ENCODE measurements at regions not wholly inside any gene's neighbourhood (a gene's known extent, or its start where the extent isn't known, plus 50 kb on each side); places are given as distances from the start of the nearest gene placed in this dataset.
"Not testable (repeated sequence)": the region's sequence is repeated elsewhere in the genome, so short reads cannot be mapped to it uniquely, and the experiment has no call there.

DNA sequence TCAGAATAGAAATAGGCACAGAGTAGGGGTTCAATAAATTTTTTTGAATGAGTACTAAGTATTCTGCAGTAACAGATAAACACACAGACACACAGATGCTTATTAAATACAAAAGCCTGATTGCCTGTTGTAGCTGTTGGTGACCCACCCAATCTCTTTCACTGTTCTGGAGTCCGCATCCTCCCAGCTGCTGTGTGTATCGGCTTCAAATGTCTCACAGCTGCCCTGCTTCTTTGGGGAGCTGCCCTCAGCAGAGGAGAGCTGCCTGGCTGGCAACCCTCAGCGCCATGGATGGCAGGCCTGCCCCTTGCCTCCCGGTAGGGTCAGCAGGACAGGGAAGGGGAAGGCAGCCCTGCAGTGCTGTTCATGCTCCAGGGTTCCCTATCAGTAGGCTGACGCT, 50.5 kb upstream of the PRNP start:
- DNase-seq (ENCODE audit: insufficient read length, low spot score) (no peak), FAIRE-seq (no peak)
- TF ChIP-seq PAX5 (IDR thresholded peaks at IDR 0.05; ENCODE audit: insufficient read depth, low read length, severe bottlenecking) (no peak), SPI1 (IDR thresholded peaks at IDR 0.05; ENCODE audit: low read depth, low read length) (no peak), POU2F2 (IDR thresholded peaks at IDR 0.05; ENCODE audit: low read depth, low read length) (no peak), TAF1 (IDR thresholded peaks at IDR 0.05; ENCODE audit: low read depth, low read length) (no peak), POLR2A (IDR thresholded peaks at IDR 0.05; ENCODE audit: low read depth, low read length) (no peak), POLR2AphosphoS5 (IDR thresholded peaks at IDR 0.05; ENCODE audit: low read depth, low read length) (no peak)

DNA sequence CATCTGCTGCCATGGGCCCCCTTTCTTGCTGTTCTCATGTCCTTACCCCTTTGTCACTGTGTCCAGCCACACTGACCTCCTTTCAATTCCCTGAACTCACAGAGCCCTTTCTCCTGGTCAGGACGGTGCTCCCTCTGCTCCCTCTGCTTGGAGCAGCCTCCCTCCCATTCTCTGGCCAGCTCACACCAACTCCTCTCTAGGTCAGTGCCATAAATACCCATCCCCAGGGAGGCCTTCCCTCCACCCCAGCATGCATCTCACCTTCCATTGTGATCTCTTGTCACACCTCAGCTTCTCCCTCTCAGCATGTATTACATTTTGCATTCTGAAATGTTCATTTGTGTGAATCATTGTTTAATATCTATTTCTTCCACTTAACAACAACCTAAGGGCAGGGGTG, 50.9 kb upstream of the PRNP start:
- DNase-seq (ENCODE audit: insufficient read length, low spot score) (no peak), FAIRE-seq (no peak)
- no peak for TF ChIP-seq SPI1 (IDR thresholded peaks at IDR 0.05; ENCODE audit: low read depth, low read length)
- TF ChIP-seq POU2F2 (IDR thresholded peaks at IDR 0.05; ENCODE audit: low read depth, low read length), result no peak
- TF ChIP-seq POLR2AphosphoS5 (IDR thresholded peaks at IDR 0.05; ENCODE audit: low read depth, low read length), result no peak
- no peak for TF ChIP-seq TAF1 (IDR thresholded peaks at IDR 0.05; ENCODE audit: low read depth, low read length)
- no peak for TF ChIP-seq PAX5 (IDR thresholded peaks at IDR 0.05; ENCODE audit: insufficient read depth, low read length, severe bottlenecking)
- no peak for TF ChIP-seq POLR2A (IDR thresholded peaks at IDR 0.05; ENCODE audit: low read depth, low read length)

DNA sequence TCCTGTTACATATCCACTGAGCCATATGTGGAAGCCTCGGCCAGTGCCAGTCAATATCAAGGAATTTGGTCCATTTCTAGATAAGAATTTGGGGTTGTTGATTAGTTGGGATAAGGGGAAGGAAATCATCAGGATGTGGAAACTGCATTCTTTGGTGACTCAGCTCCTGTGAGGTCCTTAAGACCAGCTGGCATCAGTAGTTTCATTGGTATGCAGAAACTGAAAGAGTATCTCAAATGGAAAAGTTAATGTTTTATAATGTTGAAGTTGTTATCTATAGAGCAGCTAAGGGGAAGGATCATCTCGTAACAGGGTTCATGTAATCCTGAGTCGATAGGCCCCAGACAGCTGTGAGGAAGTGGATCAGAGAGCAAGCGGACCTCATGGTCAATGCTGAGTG, 52.5 kb upstream of the PRNP start:
- TF ChIP-seq POLR2AphosphoS5 (IDR thresholded peaks at IDR 0.05; ENCODE audit: low read depth, low read length) (no peak), PAX5 (IDR thresholded peaks at IDR 0.05; ENCODE audit: insufficient read depth, low read length, severe bottlenecking) (no peak), POU2F2 (IDR thresholded peaks at IDR 0.05; ENCODE audit: low read depth, low read length) (no peak), TAF1 (IDR thresholded peaks at IDR 0.05; ENCODE audit: low read depth, low read length) (no peak), SPI1 (IDR thresholded peaks at IDR 0.05; ENCODE audit: low read depth, low read length) (no peak), POLR2A (IDR thresholded peaks at IDR 0.05; ENCODE audit: low read depth, low read length) (no peak)
- DNase-seq (ENCODE audit: insufficient read length, low spot score) (no peak), FAIRE-seq (no peak)

DNA sequence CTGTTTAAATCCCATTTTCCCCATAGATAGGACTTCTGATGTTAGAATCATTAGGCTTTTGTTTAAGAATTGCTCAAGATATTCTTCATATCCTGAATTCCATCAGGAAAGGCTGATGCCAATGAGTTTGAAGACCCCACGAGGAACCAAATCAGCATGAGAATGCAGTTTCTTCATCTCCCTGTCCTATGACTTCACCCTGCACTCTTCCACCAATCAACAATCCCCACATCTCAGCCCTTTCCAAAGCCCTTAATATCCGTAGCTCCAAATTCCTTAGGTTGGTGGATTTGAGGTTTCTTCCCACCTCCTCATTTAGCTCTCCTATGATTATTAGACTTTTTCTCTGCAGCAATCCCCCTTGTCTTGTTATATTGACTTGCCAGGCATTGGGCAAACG, 52.9 kb upstream of the PRNP start:
- FAIRE-seq (no peak), DNase-seq (ENCODE audit: insufficient read length, low spot score) (no peak)
- no peak for TF ChIP-seq POU2F2 (IDR thresholded peaks at IDR 0.05; ENCODE audit: low read depth, low read length)
- TF ChIP-seq TAF1 (IDR thresholded peaks at IDR 0.05; ENCODE audit: low read depth, low read length), result no peak
- TF ChIP-seq POLR2A (IDR thresholded peaks at IDR 0.05; ENCODE audit: low read depth, low read length), result no peak
- TF ChIP-seq PAX5 (IDR thresholded peaks at IDR 0.05; ENCODE audit: insufficient read depth, low read length, severe bottlenecking), result no peak
- TF ChIP-seq SPI1 (IDR thresholded peaks at IDR 0.05; ENCODE audit: low read depth, low read length), result no peak
- TF ChIP-seq POLR2AphosphoS5 (IDR thresholded peaks at IDR 0.05; ENCODE audit: low read depth, low read length), result no peak

DNA sequence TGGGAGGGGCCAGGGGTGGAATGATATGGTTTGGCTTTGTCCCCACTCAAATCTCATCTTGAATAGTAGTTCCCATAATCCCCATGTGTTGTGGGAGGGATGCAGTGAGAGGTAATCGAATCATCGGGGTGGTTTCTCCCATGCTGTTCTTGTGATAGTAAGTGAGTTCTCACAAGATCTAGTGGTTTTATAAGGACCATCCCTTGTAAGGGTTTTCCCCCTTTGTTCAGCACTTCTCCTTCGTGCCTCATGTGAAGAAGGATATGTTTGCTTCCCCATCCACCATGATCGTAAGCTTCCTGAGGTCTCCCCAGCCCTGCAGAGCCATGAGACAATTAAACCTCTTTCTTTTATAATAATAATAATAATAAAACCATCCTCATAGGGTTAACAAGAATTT, 53.4 kb upstream of the PRNP start:
- TF ChIP-seq TAF1 (IDR thresholded peaks at IDR 0.05; ENCODE audit: low read depth, low read length), result no peak
- no peak for TF ChIP-seq SPI1 (IDR thresholded peaks at IDR 0.05; ENCODE audit: low read depth, low read length)
- TF ChIP-seq POLR2AphosphoS5 (IDR thresholded peaks at IDR 0.05; ENCODE audit: low read depth, low read length), result no peak
- TF ChIP-seq POU2F2 (IDR thresholded peaks at IDR 0.05; ENCODE audit: low read depth, low read length), result no peak
- no peak for TF ChIP-seq POLR2A (IDR thresholded peaks at IDR 0.05; ENCODE audit: low read depth, low read length)
- no peak for TF ChIP-seq PAX5 (IDR thresholded peaks at IDR 0.05; ENCODE audit: insufficient read depth, low read length, severe bottlenecking)
- no peak for FAIRE-seq
- DNase-seq (ENCODE audit: insufficient read length, low spot score), result no peak

DNA sequence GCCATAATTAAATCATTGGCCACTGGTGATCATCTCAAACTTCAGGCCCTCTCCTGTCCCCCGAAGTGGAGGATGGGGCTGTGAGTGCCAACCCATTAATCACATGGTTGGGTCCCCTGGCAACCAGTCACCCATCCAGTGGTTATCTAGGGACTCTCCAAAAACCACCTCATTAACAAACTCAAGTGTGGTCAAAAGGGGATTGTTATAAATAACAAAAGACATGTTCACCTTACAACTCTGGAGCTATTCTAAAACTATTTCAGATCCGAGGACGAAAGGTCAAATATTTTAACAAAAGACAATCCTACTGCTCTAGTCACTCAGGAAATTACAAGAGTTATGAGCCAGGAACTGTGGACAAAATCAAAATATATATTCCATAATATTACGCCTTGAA, 60.0 kb upstream of the PRNP start:
- DNase-seq (ENCODE audit: insufficient read length, low spot score), result no peak
- no peak for FAIRE-seq
- no peak for TF ChIP-seq POU2F2 (IDR thresholded peaks at IDR 0.05; ENCODE audit: low read depth, low read length)
- no peak for TF ChIP-seq TAF1 (IDR thresholded peaks at IDR 0.05; ENCODE audit: low read depth, low read length)
- no peak for TF ChIP-seq POLR2A (IDR thresholded peaks at IDR 0.05; ENCODE audit: low read depth, low read length)

DNA sequence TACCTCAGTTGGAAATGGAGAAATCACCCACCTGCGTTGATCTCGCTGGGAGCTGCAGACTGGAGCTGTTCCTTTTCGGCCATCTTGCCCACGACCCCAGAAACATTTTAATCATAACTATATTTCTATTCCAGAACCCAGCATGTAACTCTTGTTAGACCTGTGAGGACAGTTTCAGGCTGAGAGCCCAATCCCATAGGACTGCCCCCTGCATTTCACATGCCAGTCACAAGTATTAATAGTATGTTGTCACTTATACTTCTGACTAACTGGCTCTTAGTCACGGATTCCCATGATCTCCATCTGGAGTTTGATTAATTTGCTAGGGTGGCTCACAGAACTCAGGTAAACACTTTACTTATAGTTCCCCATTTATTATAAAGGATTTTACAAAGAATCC, 60.6 kb upstream of the PRNP start:
- DNase-seq (ENCODE audit: insufficient read length, low spot score) (no peak), FAIRE-seq (no peak)
- TF ChIP-seq SPI1 (IDR thresholded peaks at IDR 0.05; ENCODE audit: low read depth, low read length) (no peak), TAF1 (IDR thresholded peaks at IDR 0.05; ENCODE audit: low read depth, low read length) (no peak), POLR2AphosphoS5 (IDR thresholded peaks at IDR 0.05; ENCODE audit: low read depth, low read length) (no peak), POLR2A (IDR thresholded peaks at IDR 0.05; ENCODE audit: low read depth, low read length) (no peak), PAX5 (IDR thresholded peaks at IDR 0.05; ENCODE audit: insufficient read depth, low read length, severe bottlenecking) (no peak), POU2F2 (IDR thresholded peaks at IDR 0.05; ENCODE audit: low read depth, low read length) (no peak)

DNA sequence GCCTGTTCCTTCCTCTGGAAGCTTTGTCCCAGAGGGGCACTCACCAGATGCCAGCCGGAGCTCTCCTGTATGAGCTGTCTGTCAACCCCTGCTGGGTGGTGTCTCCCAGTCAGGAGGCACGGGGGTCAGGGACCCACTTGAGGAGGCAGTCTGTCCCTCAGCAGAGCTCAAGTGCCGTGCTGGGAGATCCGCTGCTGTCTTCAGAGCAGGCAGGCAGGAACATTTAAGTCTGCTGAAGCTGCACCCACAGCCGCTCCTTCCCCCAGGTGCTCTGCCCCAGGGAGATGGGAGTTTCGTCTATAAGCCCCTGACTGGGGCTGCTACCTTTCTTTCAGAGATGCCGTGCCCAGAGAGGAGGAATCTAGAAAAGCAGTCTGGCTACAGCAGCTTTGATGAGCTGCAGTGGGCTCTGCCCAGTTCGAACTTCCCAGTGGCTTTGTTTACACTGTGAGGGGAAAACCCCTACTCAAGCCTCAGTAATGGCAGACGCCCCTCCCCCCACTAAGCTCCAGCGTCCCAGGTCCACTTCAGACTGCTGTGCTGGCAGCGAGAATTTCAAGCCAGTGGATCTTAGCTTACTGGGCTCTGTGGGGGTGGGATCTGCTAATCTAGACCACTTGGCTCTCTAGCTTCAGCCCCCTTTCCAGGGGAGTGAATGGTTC, 61.5 kb upstream of the PRNP start:
- FAIRE-seq; DNase-seq (ENCODE audit: insufficient read length, low spot score): not testable (repeated sequence)

DNA sequence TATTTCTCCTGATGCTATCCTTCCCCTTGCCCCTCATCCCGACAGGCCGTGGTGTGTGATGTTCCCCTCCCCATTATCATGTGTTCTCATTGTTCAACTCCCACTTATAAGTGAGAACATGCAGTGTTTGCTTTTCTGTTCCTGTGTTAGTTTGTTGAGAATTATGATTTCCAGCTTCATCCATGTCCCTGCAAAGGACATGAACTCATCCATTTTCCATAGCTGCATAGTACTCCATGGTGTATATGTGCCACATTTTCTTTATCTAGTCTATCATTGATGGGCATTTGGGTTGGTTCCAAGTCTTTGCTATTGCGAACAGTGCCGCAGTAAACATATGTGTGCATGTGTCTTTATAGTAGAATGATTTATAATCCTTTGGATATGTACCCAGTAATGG, 67.1 kb upstream of the PRNP start:
- not testable (repeated sequence) for DNase-seq (ENCODE audit: insufficient read length, low spot score); FAIRE-seq

DNA sequence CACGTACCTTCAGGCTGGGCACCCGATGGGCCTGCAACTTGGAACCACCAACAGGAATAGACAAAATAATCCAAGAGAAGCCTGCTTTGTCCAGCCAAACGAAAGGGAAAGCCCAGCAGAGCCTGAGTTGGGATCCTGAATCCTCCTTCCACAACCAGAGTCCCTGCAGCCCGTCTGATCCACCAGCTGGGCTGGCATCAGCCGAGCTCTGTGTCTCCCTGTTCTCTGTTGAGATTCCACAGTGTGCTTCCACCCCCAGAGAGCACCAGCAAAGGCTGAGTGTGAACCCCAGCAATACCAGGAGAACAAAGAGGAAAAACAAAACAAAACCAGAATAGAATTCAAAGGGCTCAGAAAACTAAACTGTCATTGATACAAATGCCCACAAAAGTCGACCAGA, 68.8 kb upstream of the PRNP start:
- DNase-seq (ENCODE audit: insufficient read length, low spot score), result no peak
- no peak for FAIRE-seq
- TF ChIP-seq PAX5 (IDR thresholded peaks at IDR 0.05; ENCODE audit: insufficient read depth, low read length, severe bottlenecking), result no peak
- no peak for TF ChIP-seq TAF1 (IDR thresholded peaks at IDR 0.05; ENCODE audit: low read depth, low read length)
- TF ChIP-seq POU2F2 (IDR thresholded peaks at IDR 0.05; ENCODE audit: low read depth, low read length), result no peak
- TF ChIP-seq POLR2AphosphoS5 (IDR thresholded peaks at IDR 0.05; ENCODE audit: low read depth, low read length), result no peak
- no peak for TF ChIP-seq POLR2A (IDR thresholded peaks at IDR 0.05; ENCODE audit: low read depth, low read length)
- no peak for TF ChIP-seq SPI1 (IDR thresholded peaks at IDR 0.05; ENCODE audit: low read depth, low read length)

DNA sequence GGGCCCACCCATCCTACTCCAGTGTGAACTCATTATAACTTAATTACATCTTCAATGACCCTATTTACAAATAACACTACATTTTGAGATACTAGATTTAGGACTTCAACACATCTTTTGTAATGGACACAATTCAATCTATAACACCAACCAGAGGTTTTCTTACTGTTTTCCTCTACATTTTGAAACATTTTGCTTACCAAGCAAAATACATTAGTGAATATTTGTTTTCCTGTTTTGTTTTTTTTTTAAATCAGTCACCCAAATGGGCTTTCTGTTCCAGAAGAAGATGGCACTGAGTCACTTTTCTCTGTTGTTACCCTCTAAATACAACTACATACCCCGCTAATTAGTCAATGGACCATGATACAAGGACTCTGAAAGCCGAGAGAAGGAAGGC, 69.2 kb upstream of the PRNP start:
- no peak for FAIRE-seq
- TF ChIP-seq POU2F2 (IDR thresholded peaks at IDR 0.05; ENCODE audit: low read depth, low read length) (no peak), POLR2A (IDR thresholded peaks at IDR 0.05; ENCODE audit: low read depth, low read length) (no peak), PAX5 (IDR thresholded peaks at IDR 0.05; ENCODE audit: insufficient read depth, low read length, severe bottlenecking) (no peak), TAF1 (IDR thresholded peaks at IDR 0.05; ENCODE audit: low read depth, low read length) (no peak), SPI1 (IDR thresholded peaks at IDR 0.05; ENCODE audit: low read depth, low read length) (no peak), POLR2AphosphoS5 (IDR thresholded peaks at IDR 0.05; ENCODE audit: low read depth, low read length) (no peak)
- DNase-seq (ENCODE audit: insufficient read length, low spot score), result no peak
